K562 (cell line): ENCODE measurements at regions not wholly inside any gene's neighbourhood (a gene's known extent, or its start where the extent isn't known, plus 50 kb on each side); places are given as distances from the start of the nearest gene placed in this dataset.

Experiments
- ARHGAP35 ChIP-seq: fragments of 450-650 bp; IDR thresholded peaks from 2 replicates; pipeline ENCODE4 v1.6.1; 2018; ENCODE audit not compliant: partially characterized antibody
- BCL6 ChIP-seq: fragments of 250-450 bp; sonication (Bioruptor Pico); IDR thresholded peaks from 2 replicates; pipeline ENCODE4 v1.4.0; 2020
- BCOR ChIP-seq: fragments of 450-650 bp; IDR thresholded peaks from 2 replicates; pipeline ENCODE4 v1.6.1; 2016
- CAMTA2 ChIP-seq: fragments of 250-450 bp; sonication (Bioruptor Pico); conservative IDR thresholded peaks from 2 replicates; pipeline ENCODE4 v1.5.1; 2022
- CBX2 ChIP-seq: fragments of 200-600 bp; sonication (generic); IDR thresholded peaks from one replicate; pipeline ENCODE4 v1.6.1; 2012; ENCODE audit warnings: mild to moderate bottlenecking, low read length, inconsistent platforms; ENCODE audit not compliant: insufficient read depth, poor library complexity, severe bottlenecking
- ESRRB ChIP-seq: fragments of 250-450 bp; sonication (Bioruptor Pico); IDR thresholded peaks from 2 replicates; pipeline ENCODE4 v1.5.0; 2020; ENCODE audit warnings: mild to moderate bottlenecking, moderate library complexity, borderline replicate concordance
- EZH2 ChIP-seq: IDR thresholded peaks from 2 replicates; pipeline ENCODE4 v1.6.1; 2012; ENCODE audit warnings: low read depth, mild to moderate bottlenecking, inconsistent platforms, low read length, borderline replicate concordance
- FOXM1 ChIP-seq, 2 experiments: fragments of 450-650 bp in 1 of 2; sonication (generic) in 1 of 2; formaldehyde crosslinking in 1 of 2; IDR thresholded peaks; 2 replicates each; pipeline versions ENCODE4 v1.6.1 to v1.9.0; 2017 to 2022; ENCODE audit warnings: low read depth in 2 of 2, mild to moderate bottlenecking in 2 of 2, missing genetic modification reagents in 1 of 2, moderate library complexity in 1 of 2
- HDAC6 ChIP-seq: IDR thresholded peaks from 2 replicates; pipeline ENCODE4 v1.6.1; 2012; ENCODE audit warnings: low read depth, mild to moderate bottlenecking, control low read depth, inconsistent platforms, low read length, moderate library complexity
- HDAC8 ChIP-seq: fragments of 450-650 bp; IDR thresholded peaks from 2 replicates; pipeline ENCODE4 v1.6.1; 2016; ENCODE audit warnings: mild to moderate bottlenecking, missing genetic modification characterization, moderate library complexity, missing compliant biosample characterization
- MAFF ChIP-seq: IDR thresholded peaks from 2 replicates; pipeline ENCODE4 v1.6.1; 2012; ENCODE audit warnings: low read length, improper control_type of control experiment
- NR2C1 ChIP-seq, 2 experiments: fragments of 450-650 bp; IDR thresholded peaks; 2 replicates each; pipeline ENCODE4 v1.6.1; 2017; ENCODE audit warnings: mild to moderate bottlenecking in 2 of 2, antibody characterized with exemption in 1 of 2, inconsistent platforms in 1 of 2, missing compliant biosample characterization in 1 of 2, missing genetic modification characterization in 1 of 2
- TBL1XR1 ChIP-seq, 2 experiments: IDR thresholded peaks; 2 replicates each; pipeline ENCODE4 v1.6.1; 2012; ENCODE audit warnings: improper control_type of control experiment in 2 of 2, low read length in 2 of 2, mild to moderate bottlenecking in 1 of 2
- ZNF589 ChIP-seq: fragments of 200-800 bp; sonication (Bioruptor generic); IDR thresholded peaks from 2 replicates; pipeline ENCODE4 v1.6.1; 2016; ENCODE audit warnings: low read depth, missing genetic modification characterization, missing compliant biosample characterization
- TF ChIP-seq, protein P1 (sequence below): fragments of 200-600 bp; sonication (generic); IDR thresholded peaks from one replicate; pipeline ENCODE4 v1.6.1; 2012; ENCODE audit warnings: mild to moderate bottlenecking, low read depth, low read length, inconsistent platforms
- TF ChIP-seq, protein P2 (sequence below): fragments of 450-650 bp; formaldehyde crosslinking; IDR thresholded peaks from 2 replicates; pipeline ENCODE4 v1.4.0; 2022; ENCODE audit warnings: mild to moderate bottlenecking, moderate library complexity

DNA sequence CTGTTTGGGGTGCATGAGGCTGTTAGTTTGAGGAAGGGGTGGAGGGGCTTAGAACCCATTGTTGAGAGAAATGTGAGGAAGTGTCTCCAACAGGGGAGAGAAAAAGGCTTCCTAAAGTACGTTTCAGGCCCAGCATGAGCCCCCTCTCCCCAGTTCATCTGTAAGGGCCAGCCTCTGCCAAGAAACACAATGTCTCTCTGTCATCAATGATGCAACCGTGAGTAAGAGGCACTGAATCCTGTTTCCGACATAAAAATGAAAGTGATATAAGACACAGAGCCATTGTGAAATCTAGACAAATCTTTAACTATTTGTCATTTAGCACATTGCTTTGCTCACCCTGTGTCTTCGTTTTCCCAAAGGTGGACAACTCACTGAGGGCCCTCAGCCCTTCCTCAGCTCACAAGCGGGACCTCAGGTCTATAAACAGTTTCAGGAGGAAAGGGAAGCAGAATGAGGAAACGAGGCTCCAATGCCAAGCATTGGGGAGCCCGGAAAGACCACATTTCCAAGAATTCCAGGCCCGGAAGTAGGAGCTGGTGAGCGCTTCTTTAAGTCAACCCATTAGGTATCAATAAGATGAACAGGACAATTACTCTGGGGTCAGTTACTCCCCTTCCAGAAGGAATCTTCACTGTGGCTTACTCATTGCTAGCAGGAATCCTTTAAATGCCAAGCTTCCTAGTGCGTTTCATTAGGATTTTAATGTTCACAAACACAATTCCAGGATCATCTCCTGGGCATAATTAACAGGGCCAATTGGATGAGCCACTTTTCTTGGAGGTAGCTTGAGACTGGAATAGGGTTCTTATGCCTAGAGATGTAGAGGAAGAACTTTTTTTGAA is 59.0 kb upstream of the KLF4 start (continued):
- TF ChIP-seq, protein P1, sequence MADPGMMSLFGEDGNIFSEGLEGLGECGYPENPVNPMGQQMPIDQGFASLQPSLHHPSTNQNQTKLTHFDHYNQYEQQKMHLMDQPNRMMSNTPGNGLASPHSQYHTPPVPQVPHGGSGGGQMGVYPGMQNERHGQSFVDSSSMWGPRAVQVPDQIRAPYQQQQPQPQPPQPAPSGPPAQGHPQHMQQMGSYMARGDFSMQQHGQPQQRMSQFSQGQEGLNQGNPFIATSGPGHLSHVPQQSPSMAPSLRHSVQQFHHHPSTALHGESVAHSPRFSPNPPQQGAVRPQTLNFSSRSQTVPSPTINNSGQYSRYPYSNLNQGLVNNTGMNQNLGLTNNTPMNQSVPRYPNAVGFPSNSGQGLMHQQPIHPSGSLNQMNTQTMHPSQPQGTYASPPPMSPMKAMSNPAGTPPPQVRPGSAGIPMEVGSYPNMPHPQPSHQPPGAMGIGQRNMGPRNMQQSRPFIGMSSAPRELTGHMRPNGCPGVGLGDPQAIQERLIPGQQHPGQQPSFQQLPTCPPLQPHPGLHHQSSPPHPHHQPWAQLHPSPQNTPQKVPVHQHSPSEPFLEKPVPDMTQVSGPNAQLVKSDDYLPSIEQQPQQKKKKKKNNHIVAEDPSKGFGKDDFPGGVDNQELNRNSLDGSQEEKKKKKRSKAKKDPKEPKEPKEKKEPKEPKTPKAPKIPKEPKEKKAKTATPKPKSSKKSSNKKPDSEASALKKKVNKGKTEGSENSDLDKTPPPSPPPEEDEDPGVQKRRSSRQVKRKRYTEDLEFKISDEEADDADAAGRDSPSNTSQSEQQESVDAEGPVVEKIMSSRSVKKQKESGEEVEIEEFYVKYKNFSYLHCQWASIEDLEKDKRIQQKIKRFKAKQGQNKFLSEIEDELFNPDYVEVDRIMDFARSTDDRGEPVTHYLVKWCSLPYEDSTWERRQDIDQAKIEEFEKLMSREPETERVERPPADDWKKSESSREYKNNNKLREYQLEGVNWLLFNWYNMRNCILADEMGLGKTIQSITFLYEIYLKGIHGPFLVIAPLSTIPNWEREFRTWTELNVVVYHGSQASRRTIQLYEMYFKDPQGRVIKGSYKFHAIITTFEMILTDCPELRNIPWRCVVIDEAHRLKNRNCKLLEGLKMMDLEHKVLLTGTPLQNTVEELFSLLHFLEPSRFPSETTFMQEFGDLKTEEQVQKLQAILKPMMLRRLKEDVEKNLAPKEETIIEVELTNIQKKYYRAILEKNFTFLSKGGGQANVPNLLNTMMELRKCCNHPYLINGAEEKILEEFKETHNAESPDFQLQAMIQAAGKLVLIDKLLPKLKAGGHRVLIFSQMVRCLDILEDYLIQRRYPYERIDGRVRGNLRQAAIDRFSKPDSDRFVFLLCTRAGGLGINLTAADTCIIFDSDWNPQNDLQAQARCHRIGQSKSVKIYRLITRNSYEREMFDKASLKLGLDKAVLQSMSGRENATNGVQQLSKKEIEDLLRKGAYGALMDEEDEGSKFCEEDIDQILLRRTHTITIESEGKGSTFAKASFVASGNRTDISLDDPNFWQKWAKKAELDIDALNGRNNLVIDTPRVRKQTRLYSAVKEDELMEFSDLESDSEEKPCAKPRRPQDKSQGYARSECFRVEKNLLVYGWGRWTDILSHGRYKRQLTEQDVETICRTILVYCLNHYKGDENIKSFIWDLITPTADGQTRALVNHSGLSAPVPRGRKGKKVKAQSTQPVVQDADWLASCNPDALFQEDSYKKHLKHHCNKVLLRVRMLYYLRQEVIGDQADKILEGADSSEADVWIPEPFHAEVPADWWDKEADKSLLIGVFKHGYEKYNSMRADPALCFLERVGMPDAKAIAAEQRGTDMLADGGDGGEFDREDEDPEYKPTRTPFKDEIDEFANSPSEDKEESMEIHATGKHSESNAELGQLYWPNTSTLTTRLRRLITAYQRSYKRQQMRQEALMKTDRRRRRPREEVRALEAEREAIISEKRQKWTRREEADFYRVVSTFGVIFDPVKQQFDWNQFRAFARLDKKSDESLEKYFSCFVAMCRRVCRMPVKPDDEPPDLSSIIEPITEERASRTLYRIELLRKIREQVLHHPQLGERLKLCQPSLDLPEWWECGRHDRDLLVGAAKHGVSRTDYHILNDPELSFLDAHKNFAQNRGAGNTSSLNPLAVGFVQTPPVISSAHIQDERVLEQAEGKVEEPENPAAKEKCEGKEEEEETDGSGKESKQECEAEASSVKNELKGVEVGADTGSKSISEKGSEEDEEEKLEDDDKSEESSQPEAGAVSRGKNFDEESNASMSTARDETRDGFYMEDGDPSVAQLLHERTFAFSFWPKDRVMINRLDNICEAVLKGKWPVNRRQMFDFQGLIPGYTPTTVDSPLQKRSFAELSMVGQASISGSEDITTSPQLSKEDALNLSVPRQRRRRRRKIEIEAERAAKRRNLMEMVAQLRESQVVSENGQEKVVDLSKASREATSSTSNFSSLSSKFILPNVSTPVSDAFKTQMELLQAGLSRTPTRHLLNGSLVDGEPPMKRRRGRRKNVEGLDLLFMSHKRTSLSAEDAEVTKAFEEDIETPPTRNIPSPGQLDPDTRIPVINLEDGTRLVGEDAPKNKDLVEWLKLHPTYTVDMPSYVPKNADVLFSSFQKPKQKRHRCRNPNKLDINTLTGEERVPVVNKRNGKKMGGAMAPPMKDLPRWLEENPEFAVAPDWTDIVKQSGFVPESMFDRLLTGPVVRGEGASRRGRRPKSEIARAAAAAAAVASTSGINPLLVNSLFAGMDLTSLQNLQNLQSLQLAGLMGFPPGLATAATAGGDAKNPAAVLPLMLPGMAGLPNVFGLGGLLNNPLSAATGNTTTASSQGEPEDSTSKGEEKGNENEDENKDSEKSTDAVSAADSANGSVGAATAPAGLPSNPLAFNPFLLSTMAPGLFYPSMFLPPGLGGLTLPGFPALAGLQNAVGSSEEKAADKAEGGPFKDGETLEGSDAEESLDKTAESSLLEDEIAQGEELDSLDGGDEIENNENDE: no peak
- no peak for TF ChIP-seq FOXM1 (IDR thresholded peaks at IDR 0.05; ENCODE audit: low read depth)
- no peak for TF ChIP-seq FOXM1 (CRISPR knock-in tag; IDR thresholded peaks at IDR 0.05; ENCODE audit: low read depth)
- no peak for TF ChIP-seq HDAC8 (tag)
- TF ChIP-seq TBL1XR1 (IDR thresholded peaks at IDR 0.05; ENCODE audit: low read length in 2 of 2): no peak
- TF ChIP-seq, protein P2, sequence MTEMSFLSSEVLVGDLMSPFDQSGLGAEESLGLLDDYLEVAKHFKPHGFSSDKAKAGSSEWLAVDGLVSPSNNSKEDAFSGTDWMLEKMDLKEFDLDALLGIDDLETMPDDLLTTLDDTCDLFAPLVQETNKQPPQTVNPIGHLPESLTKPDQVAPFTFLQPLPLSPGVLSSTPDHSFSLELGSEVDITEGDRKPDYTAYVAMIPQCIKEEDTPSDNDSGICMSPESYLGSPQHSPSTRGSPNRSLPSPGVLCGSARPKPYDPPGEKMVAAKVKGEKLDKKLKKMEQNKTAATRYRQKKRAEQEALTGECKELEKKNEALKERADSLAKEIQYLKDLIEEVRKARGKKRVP (CRISPR knock-in tag): peak; percentile 95
- TF ChIP-seq CBX2: no peak
- no peak for TF ChIP-seq EZH2
- TF ChIP-seq CAMTA2: no peak
- TF ChIP-seq NR2C1 (IDR thresholded peaks at IDR 0.05): no peak
- TF ChIP-seq NR2C1 (tag; IDR thresholded peaks at IDR 0.05): peak; percentile 23; the same call in 1 of the 2 replicates
- TF ChIP-seq HDAC6: no peak
- no peak for TF ChIP-seq ARHGAP35
- TF ChIP-seq MAFF: no peak
- no peak for TF ChIP-seq BCOR
- TF ChIP-seq ZNF589 (CRISPR knock-in tag): peak; percentile 96
- TF ChIP-seq ESRRB (CRISPR knock-in tag): no peak
- TF ChIP-seq BCL6: no peak
